HL-60 (cell line): ENCODE measurements at regions not wholly inside any gene's neighbourhood (a gene's known extent, or its start where the extent isn't known, plus 50 kb on each side); places are given as distances from the start of the nearest gene placed in this dataset.
"Not testable (repeated sequence)": the region's sequence is repeated elsewhere in the genome, so short reads cannot be mapped to it uniquely, and the experiment has no call there.

Source experiments
- DNase-seq, 2 experiments: peaks; one replicate each; pipeline ENCODE4 v3.0.0-alpha.2; 2010 to 2020; ENCODE audit warnings: low read depth in 1 of 2, low spot score in 1 of 2
- H3K27ac ChIP-seq: fragments of 250-450 bp; sonication (Bioruptor Pico); replicated peaks from 2 replicates; pipeline ENCODE4 v1.5.1; 2020; ENCODE audit warnings: mild to moderate bottlenecking, moderate library complexity
- H3K27me3 ChIP-seq: fragments of 250-450 bp; sonication (Bioruptor Pico); 2 replicates; pipeline ENCODE4 v1.5.1; 2021; ENCODE audit warnings: mild to moderate bottlenecking, moderate library complexity; ENCODE audit not compliant: insufficient read depth, poor library complexity, severe bottlenecking
- H3K4me3 ChIP-seq: replicated peaks from 2 replicates; pipeline ENCODE4 v1.5.1; 2011; ENCODE audit warnings: mild to moderate bottlenecking, control low read depth, low read length; ENCODE audit not compliant: insufficient read depth
- GABPA ChIP-seq: IDR thresholded peaks from 2 replicates; pipeline ENCODE4 v1.6.1; 2012; ENCODE audit warnings: low read depth
- POLR2AphosphoS5 ChIP-seq: IDR thresholded peaks from 2 replicates; pipeline ENCODE4 v1.6.1; 2012; ENCODE audit warnings: low read depth
- SPI1 ChIP-seq: IDR thresholded peaks from 2 replicates; pipeline ENCODE4 v1.6.1; 2012; ENCODE audit warnings: low read depth, mild to moderate bottlenecking, borderline replicate concordance
- TF ChIP-seq, protein P1 (sequence below): IDR thresholded peaks from 2 replicates; pipeline ENCODE4 v1.6.1; 2012; ENCODE audit warnings: low read depth; ENCODE audit not compliant: insufficient replicate concordance
- TF ChIP-seq, protein P2 (sequence below): IDR thresholded peaks from one replicate; pipeline ENCODE4 v1.5.1; 2011; ENCODE audit warnings: low read length, control low read depth, inconsistent platforms; ENCODE audit not compliant: insufficient read depth

GRCh38 chr3:118538187-118538586, 496.5 kb downstream of the IGSF11 start:
- TF ChIP-seq, protein P1, sequence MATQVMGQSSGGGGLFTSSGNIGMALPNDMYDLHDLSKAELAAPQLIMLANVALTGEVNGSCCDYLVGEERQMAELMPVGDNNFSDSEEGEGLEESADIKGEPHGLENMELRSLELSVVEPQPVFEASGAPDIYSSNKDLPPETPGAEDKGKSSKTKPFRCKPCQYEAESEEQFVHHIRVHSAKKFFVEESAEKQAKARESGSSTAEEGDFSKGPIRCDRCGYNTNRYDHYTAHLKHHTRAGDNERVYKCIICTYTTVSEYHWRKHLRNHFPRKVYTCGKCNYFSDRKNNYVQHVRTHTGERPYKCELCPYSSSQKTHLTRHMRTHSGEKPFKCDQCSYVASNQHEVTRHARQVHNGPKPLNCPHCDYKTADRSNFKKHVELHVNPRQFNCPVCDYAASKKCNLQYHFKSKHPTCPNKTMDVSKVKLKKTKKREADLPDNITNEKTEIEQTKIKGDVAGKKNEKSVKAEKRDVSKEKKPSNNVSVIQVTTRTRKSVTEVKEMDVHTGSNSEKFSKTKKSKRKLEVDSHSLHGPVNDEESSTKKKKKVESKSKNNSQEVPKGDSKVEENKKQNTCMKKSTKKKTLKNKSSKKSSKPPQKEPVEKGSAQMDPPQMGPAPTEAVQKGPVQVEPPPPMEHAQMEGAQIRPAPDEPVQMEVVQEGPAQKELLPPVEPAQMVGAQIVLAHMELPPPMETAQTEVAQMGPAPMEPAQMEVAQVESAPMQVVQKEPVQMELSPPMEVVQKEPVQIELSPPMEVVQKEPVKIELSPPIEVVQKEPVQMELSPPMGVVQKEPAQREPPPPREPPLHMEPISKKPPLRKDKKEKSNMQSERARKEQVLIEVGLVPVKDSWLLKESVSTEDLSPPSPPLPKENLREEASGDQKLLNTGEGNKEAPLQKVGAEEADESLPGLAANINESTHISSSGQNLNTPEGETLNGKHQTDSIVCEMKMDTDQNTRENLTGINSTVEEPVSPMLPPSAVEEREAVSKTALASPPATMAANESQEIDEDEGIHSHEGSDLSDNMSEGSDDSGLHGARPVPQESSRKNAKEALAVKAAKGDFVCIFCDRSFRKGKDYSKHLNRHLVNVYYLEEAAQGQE = no peak
- TF ChIP-seq POLR2AphosphoS5 (no peak), GABPA (no peak), SPI1 (no peak)
- TF ChIP-seq, protein P2, sequence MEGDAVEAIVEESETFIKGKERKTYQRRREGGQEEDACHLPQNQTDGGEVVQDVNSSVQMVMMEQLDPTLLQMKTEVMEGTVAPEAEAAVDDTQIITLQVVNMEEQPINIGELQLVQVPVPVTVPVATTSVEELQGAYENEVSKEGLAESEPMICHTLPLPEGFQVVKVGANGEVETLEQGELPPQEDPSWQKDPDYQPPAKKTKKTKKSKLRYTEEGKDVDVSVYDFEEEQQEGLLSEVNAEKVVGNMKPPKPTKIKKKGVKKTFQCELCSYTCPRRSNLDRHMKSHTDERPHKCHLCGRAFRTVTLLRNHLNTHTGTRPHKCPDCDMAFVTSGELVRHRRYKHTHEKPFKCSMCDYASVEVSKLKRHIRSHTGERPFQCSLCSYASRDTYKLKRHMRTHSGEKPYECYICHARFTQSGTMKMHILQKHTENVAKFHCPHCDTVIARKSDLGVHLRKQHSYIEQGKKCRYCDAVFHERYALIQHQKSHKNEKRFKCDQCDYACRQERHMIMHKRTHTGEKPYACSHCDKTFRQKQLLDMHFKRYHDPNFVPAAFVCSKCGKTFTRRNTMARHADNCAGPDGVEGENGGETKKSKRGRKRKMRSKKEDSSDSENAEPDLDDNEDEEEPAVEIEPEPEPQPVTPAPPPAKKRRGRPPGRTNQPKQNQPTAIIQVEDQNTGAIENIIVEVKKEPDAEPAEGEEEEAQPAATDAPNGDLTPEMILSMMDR = no peak
- Histone ChIP-seq H3K27ac (no peak overlapping the region), H3K27me3 (no peaks in the 10 kb centered on the region), H3K4me3 (no peak overlapping the region)
- no peak for DNase-seq

DNA sequence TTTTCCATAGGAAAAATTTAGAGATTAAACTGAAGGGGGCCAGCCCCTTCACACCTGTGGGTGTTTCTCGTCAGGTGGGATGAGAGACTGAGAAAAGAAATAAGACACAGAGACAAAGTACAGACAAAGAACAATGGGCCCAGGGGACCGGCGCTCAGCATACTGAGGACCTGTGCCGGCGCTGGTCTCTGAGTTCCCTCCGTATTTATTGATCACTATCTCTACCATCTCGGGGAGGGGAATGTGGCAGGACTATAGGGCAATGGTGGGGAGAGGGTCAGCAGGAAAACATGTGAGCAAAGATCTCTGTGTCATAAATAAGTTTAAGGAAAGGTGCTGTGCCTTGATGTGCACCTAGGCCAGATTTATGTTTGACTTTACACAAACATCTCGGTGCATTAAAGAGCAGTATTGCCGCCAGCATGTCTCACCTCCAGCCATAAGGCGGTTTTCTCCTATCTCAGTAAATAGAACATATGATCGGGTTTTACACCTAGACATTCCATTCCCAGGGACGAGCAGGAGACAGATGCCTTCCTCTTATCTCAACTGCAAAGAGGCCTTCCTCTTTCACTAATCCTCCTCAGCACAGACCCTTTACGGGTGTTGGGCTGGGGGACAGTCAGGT, 494.7 kb downstream of the IGSF11 start:
- not testable (repeated sequence) for H3K27me3 ChIP-seq, H3K27ac ChIP-seq, H3K4me3 ChIP-seq, DNase-seq

- not testable (repeated sequence) for DNase-seq, H3K27me3 ChIP-seq, H3K27ac ChIP-seq, H3K4me3 ChIP-seq
Observed at GRCh38 chr3:118540448-118540821, 494.2 kb downstream of the IGSF11 start.

DNA sequence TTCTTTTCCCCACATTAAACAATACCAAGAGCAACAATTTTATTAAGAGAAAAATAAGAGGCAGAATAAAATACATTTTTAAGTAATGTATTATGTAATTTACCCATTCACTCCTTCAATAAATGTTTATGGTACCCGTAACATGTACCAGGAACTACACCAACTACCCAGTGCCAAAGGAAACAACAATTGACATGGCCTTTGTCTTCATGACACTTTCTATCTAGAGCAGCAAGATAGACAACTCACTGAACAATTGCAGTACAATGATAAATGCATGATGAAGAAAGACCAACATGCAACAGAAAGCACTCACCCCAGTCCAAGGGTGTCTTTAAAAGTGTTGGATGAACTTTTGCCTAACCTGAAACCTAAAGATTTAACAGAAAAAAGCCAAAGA, 493.8 kb downstream of the IGSF11 start:
- TF ChIP-seq SPI1 (no peak), POLR2AphosphoS5 (no peak), GABPA (no peak)
- TF ChIP-seq, protein P2 = no peak
- TF ChIP-seq, protein P1 = no peak
- H3K27me3 ChIP-seq = no peaks in the 10 kb centered on the region
- no peak overlapping the region for H3K27ac ChIP-seq
- no peak for DNase-seq
- H3K4me3 ChIP-seq = no peak overlapping the region

GRCh38 chr3:118541796-118542195, 492.9 kb downstream of the IGSF11 start:
- no peak overlapping the region for H3K27ac ChIP-seq
- H3K4me3 ChIP-seq = no peak overlapping the region
- no peaks in the 10 kb centered on the region for H3K27me3 ChIP-seq
- no peak for DNase-seq
- TF ChIP-seq, protein P2 = no peak
- TF ChIP-seq, protein P1 = no peak
- TF ChIP-seq SPI1 = no peak
- TF ChIP-seq GABPA = no peak
- no peak for TF ChIP-seq POLR2AphosphoS5
